ENCODE measurements at regions not wholly inside any gene's neighbourhood (a gene's known extent, or its start where the extent isn't known, plus 50 kb on each side); places are given as distances from the start of the nearest gene placed in this dataset.
"Not testable (repeated sequence)": the region's sequence is repeated elsewhere in the genome, so short reads cannot be mapped to it uniquely, and the experiment has no call there.

DNA sequence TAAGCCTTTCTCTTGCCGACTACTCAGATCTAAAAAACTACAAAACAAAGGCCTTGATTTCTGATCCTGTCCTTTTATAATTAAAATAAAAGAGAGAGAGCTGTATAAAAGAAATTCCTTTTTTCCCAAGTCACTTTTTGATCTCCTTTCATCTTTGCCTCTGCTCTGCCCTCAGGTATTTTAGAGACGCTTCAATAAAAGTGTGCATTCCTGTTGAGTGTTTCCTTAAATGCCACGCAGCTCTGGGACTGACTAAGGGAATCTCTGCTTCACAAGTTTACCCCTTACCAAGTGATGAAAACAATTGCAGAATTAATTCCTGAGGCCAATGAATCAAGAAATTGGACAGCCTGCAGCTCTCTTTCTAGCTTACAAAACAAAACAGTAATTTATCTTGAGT, 1109.8 kb downstream of the TMTC2 start:
- DNase-seq: no peak

DNA sequence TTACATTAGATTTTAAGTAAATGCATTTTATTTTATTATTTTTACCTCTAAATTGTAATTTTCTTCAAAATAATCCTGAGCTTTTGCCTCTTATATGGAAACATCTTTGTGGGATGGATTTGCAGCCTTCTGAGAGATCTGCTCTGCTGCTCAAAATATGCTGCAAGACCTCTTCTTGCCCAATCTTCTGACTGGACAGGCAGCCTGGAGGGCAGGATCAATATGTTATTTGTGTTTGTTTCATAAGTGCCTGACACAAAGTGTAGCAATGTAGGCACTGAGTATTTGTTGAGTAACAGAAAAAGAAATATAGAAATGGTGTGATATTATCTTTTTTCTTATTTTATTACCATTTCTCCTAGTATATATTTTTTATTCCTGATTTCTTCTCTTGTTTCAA, 1106.9 kb downstream of the TMTC2 start:
- no peak for DNase-seq

DNA sequence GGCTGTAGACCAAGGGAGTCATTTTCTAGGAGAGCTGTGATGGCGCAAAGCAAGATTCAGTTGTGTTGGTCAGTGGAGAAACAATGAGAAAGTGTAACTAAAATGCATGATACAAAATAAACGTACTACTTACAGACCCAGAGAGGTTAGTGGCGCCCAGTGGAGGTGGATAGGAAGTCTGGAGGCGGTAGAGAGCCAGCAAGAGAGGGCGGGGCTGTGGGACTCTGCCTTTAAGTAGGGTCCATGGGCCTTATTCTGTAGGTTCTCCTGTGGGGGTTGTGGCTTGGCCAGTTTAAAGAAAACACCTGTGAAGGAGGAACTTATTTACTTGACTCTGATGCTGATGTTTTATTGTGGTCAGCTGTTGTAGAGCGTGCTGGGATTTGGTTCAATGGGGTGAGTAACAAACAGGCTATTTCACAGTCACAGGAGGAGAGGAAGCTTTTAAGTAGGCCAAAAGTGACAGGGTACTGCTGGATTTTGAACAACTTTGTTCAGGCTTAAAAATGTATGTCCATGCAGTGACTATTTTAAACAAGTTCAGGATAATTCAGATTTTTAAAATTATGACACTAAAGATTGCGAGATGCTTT, 1097.7 kb downstream of the TMTC2 start:
- no peak for DNase-seq

DNA sequence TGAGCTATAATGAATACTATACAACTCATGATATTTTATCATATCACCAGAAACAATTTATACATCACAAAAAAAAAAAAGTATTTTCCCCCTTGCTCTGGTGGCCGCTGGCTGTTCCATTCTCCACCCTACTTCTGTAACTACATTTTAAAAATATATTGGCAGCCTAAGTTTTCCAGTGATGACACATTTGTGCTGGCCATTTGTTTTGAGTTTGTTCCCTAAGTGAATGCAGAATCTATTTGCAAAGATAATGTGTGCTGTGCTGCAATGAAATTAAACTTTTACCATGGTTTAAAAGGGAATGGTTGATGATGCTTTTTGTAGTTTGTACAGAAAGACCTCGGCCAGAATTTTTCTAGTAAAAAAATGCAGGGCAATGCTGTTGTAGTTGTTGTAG, 1092.8 kb downstream of the TMTC2 start:
- no peak for DNase-seq

DNA sequence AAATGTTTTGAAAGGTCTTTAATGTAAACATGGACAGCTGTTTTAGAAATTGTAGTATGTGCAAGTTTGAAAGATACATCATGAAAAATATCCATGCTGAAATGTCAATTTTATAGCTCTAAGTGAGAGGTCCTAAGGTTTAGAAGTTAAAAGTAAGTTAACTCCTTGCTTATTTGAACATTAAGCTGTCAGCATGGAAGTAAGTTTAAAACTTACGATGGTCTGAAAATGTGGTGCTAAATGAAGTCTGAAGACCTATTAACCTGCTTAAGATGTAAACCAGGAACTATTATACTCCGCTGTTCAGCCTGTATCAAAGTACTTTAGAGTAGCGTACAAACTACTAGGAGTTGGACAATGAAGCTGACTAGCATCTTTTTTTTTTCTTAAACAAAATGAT, 1082.4 kb downstream of the TMTC2 start:
- DNase-seq: no peak

DNA sequence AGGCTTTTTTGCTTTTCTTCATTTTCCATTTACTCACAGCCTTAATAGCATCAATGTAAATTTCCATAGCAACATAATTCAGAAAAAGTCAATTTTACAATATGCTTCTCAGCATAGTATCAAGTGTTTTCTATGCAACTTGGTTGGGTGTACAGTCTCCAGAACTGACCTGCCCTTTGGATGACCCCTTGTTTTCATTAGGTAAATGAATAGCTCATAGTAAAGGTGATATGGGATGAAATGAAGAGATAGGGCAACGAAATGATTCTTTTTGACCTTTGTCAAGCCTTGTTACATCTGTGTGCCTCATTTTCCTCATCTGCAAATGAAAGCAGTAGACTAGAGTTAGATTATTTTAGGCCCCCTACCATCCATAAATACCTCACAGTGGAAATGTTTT, 1081.0 kb downstream of the TMTC2 start:
- no peak for DNase-seq

DNA sequence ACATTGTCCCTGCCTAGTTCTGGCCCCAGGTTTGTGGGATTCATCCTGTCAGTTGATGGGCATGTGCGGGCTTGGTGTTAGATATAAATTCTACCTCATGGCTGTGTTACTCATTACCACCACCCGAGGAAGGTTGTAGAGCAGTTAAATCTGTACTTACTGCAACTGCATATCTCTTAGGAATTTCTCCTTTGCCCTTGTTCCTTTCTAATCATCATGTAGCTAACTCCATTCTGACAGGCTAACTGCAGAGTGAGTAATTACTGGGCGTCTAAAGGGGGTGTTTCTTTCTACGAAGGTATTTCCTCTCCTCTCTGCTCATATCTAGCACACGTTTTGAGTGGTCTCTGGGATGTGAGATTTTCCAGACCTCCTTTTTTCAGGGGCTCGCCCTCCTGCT, 1076.7 kb downstream of the TMTC2 start:
- DNase-seq: no peak

DNA sequence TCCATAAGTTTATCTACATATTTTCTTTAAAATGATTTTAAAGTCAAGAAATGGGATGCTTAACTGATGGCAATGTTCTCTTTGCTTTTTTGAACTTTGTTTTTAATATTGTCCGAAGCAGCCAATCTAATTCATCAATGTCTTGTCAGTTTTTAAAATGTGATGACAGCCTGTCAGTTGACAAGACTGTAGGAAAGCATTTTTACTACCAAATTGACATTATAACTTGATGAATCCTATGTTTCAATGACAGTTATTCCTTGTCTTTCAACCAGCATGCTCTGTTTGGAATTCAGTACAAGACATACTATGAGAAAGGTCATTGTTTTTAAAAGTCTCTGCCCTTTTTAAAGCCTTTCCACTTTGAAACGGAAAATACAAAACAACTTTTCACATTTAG, 1073.2 kb downstream of the TMTC2 start:
- no peak for DNase-seq

DNA sequence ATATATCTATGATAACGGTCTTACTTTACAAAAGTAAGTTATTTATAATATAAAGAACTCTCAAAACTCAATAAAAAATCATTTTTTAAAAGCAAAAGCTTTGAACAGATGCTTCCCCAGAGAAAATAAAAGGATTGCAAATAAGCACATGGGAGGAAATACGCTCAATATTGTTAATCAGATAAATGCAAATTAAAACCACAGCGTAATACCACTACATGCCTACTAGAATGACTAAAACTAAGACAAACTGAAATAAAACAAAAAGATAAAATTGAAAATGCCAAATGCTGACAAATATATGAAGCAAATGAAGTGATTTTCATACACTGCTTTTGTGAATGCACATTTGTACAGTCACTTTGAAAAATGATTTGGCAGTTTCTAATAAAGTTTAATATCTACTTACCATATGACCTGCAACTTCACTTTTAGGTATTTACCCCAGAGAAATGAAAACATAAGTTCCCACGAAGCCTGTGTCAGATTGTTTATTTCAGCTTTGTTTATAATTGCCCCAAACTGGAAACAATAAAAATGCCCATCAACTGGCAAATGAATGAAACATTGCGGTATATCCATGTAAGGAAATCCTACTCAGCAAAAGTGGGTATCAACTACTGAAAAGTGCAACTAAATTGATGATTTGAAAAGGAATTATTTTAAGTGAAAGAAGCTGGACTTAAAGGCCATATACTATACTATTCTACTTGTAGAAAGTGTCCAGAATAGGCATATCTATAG, 1072.4 kb downstream of the TMTC2 start:
- DNase-seq: no peak

DNA sequence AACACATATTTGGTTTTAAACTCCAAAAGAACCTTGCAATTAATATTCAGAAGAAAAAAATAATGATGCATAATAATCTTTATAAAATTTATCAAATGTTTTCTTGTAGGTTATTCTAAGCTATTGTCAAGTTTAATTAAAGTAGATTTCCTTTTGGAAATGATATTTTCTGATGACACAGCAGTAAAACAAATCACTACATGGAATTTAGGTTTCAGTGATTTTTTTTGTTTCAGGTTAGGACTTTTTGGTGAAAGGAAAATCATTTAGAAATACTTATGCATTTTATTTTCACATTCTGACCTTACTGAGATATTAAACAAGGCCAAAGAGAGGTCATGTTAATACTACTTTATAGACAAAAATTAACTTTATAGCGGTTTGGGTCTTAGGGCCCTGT, 1067.2 kb downstream of the TMTC2 start:
- DNase-seq: no peak

DNA sequence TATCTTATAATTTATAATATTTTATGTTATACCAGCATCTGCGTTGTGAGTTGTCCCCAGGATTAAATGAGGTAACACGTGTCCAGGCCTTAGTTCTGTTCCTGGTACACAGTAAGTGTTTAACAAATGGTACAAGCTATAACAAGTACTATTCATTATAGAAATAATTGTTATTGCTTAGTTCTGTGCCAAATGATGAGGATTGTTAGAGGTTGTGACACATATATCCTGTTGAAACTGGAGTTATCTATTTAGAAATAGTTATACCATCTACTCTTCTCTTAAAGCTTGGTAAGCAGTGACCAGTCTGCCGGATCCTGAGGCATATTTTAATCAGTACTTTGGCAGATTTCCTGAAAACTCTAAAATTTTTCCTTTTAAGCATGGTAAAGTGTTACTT, 1066.5 kb downstream of the TMTC2 start:
- DNase-seq: no peak

DNA sequence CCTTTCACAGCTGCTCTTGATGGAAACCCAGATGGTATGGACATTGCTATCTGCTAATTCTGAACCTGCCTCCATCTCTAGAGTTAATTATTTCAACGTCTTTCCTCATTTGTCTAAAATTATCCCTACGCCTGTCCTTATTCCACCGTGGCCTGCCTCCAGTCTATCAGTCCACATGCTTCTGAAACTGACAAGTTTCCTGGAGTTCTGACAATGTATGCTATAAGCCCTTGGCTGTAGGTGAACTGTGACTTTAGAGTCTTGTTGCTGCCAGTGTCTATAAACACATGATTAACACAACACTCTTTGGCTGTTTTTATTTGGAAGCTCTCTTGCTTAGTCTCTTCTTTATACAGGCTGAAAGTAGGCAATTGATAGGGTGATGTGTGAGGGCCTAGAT, 1052.9 kb downstream of the TMTC2 start:
- DNase-seq: no peak

DNA sequence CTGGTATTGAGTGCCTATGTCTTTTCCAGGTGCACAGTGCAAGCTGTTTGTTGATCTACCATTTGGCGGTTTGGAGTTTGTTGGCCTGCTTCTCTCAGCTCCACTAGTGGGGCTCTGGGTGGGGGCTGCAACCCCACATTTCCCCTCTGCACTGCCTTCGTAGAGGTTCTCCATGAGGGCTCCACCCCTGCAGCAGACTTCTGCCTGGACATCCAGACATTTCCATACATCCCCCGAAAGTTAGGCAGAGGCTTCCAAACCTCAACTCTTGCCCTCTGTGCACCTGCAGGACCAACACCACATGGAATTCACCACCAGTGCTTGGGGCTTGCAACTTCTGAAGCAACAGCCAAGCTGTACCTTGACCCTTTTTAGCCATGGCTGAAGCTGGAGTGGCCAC, 1024.1 kb downstream of the TMTC2 start:
- DNase-seq: no peak

DNA sequence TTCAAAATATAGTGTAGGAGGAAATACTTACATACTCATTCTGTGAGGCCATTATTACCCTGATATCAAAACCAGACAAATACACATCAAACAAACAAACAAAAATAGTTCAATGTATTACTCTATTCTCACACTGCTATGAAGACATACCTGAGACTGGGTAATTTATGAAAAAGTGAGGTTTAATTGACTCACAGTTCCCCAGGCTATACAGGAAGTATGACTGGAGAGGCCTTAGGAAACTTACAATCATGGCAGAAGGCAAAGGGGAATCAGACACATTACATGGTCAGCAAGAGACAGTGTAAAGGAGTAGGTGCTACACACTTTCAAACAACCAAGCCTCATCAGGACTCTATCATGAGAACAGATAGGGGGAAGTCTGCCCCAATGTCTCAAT, 1023.2 kb downstream of the TMTC2 start:
- no peak for DNase-seq

DNA sequence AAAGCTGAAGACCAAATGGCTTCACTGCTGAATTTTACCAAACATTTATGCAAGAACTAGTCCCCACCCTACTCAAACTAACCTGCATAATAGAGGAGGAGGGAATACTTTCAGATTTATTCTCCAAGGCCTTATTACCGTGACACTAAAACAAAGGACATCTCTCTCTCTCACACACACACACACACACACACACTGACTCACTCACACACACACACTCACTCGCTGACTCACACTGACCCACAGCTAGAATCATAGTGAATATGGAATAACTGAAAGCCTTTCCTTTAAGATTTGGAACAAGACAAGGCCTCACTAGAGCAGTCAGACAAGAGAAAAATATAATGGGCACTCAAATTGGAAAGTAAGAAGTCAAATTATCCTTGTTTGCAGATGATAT, 1014.1 kb downstream of the TMTC2 start:
- DNase-seq: no peak

DNA sequence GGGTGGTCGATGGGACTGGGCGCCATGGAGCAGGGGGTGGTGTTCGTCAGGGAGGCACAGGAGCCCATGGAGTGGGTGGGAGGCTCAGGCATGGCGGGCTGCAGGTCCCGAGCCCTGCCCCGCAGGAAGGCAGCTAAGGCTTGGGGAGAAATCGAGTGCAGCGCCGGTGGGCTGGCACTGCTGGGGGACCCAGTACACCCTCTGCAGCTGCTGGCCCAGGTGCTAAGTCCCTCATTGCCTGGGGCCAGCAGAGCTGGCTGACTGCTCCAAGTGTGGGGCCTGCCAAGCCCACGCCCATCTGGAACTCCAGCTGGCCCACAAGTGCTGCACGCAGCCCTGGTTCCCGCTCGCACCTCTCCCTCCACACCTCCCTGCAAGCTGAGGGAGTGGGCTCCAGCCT, 1009.6 kb downstream of the TMTC2 start:
- not testable (repeated sequence) for DNase-seq

DNA sequence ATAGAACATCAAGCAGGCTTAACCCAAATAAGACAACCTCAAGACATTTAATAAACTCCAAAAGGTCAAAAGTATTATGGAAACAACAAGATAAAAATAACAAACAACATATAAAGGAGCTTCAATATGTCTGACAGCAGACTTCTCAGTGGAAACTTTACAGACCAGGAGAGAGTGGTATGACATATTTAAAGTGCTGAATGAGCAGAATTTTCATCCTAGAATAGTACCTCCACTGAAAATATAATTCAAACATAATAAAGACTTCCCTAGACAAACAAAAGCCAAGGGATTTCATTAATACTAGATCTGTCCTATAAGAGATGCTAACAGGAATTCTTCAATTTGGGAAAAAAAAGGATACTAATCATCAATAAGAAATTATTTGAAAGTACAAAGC, 1005.0 kb downstream of the TMTC2 start:
- no peak for DNase-seq

DNA sequence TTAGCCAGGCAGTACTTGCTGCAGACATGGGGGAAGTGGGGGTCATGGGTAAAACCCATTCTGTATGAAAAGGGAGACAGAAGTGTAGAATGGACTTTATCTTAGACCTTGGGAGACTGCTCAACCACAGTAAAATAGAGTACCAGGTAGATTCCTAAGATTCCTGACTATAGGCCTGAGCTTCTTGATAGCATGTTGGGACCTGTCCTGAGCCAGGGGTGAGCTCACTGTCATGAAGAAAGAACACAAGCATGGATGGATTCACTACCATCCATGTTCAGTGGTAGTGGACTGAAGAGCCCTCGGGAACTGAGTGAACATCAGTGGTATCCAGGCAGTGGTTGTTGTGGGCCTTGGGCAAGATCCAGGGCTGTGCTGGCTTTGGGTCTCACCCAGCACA, 1003.8 kb downstream of the TMTC2 start:
- DNase-seq: no peak

DNA sequence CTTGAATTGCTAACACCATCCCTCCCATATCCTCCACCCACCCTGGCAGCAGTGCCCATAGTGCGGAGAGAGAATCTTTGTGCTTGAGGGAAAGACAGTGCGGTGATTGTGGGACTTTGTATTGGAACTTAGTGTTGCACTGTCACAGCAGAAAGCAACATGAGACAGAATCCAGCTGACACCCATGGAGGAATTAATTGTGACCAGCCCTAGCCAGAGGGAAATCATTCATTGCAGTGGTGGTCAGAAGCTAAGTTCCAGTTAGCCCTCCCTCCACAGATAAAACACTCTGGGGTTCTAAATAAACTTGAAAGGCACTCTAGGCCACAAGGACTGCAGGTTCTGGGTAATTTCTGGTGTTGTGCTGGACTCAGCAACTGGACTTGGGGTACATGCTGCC, 1002.6 kb downstream of the TMTC2 start:
- DNase-seq: no peak

DNA sequence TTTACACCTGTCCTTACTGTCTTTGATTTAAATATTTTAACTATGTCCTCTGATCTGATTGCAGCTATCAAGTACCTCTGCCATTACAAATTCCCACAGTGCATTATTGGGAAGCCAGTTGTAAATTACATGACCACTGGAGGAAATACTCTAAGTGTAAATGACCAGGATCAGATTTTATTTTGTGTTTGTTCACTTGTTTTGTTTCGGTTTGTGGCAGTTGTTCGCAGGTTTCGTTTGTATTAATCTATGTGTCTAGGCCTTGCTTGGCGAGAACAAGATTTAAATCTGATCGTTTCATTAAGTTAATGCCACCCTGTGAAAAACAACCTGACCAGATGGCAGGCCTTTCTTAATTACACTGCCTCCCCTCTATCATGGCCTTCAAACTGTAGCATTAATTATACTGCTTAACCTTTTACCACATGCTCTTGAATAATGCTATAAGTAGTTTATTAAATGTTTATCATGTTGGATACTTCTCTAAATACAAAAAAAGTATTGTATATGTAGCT, 990.1 kb downstream of the TMTC2 start:
- DNase-seq: no peak

DNA sequence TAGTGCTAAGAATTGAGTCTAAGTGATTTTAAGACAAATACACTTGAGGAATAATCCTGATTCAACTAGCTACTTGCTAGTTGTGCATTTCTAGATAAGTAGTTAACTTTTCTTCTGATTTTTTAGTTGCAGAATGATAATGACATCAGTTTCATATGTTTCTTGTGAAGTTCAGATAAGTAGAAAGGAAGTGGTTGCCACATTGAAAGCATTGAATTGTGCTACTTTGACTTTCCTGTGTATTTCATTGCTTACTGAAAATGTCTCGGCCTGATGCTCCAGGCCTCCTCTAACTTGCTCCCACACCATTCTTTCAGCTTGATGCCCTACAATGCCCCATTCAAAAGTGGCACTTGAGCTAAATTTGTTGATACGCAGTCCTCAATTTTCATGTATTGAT, 980.0 kb downstream of the TMTC2 start:
- no peak for DNase-seq

DNA sequence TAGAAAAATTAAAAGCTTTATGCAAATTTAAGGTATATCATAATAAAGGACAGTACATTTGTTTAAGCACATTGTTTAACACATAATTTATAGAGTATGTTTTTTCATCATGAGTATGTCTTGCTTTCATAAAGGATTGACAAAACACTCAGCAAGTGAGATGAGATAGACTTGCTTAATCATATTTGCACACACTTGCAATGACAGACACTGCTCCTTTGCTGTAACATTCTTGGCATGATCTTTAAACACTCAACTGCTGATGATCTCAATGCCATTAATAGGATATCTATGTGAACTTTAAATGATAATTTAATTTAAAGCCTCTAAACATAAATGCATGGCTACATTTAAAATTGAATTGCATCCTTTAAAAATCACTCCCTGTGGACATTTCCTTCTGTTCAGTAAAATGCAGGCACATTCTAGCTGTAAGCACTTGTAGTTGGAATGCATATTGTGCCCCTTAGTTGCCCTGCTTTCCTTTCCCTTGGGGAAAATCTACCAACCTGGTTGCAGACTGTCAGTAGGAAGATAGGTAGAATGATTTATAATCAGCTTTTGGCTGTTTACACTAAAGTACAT, 979.0 kb downstream of the TMTC2 start:
- no peak for DNase-seq

DNA sequence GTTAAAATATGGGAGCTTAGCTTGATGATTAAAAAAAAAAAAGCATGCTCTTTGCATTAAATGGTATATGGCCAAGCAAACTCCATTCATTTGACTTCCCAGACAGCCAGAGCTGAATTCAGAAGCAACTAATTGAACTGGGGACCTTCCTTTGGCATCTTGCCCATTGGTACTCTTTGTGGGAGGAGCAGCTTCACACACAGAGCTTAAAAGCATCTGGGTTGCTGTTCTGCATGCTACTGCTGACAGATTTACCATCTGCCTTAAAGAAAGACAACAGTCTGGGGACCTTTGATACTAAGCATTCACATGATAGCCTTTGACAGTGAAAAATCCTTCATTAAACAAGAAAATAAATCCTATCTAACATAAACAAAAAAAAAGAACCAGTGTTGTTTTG, 977.9 kb downstream of the TMTC2 start:
- no peak for DNase-seq

DNA sequence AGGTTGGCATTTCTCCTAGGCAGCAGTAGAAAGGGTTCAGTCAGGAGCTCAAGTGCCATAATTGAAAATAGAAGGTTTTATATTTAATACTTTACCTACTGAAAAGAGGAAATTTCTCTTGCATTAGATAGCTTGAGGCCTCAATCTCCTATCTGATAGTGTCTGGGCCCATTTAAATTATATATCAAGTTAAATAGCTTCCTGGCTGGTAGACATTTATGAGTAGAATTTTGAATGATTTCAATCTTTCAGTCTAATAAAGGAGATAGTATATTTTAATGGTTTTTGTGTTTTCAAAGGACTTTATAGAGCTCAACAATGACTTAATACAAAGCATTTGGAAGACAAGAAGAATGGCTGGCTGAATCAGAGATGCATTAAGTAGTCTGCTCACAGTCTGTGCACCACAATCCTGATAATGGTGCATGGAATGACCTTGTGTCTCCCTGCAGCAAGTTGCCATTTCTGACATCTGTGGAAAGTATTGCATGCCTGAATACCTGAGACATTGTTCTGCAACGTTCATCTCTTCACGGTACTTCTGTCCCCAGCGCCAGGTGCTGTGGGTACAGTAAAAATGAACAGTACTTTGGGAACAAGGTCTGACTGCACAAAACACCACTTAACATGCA, 974.1 kb downstream of the TMTC2 start:
- no peak for DNase-seq

Measured in stimulated activated CD4-positive, alpha-beta T cell treated with anti-CD3 and anti-CD28 coated beads, Interleukin-4, amount 100 ng/mL, for 24 hours (primary cell).